K562 (cell line): ENCODE measurements at regions not wholly inside any gene's neighbourhood (a gene's known extent, or its start where the extent isn't known, plus 50 kb on each side); places are given as distances from the start of the nearest gene placed in this dataset.

Experiments used
- ATAC-seq: fragments of 200-7000 bp; cut with Tn5 transposase; 3 replicates; pipeline ENCODE4 v1.9.1; 2020; ENCODE audit warnings: moderate library complexity
- BruUV-seq: library from RNA; stranded (reverse); fragments of 400-500 nt; replicated peaks from 2 replicates; lab custom pipeline; 2021; lab: Mats Ljungman, UMichigan
- CTCF ChIA-PET: fragments of 300-600 bp; formaldehyde crosslinking; extraction: SDS; loops from one replicate; lab custom pipeline; 2021; ENCODE audit warnings: low intra/inter-chr PET ratio; lab: Yijun Ruan, JAX
- POLR2A ChIA-PET: fragments of 300-600, 350-650 bp; sonication (Branson Sonifier 250); formaldehyde crosslinking; extraction: SDS; loops from one replicate; lab custom pipeline; 2021; ENCODE audit warnings: antibody characterized with exemption, inconsistent platforms; lab: Yijun Ruan, JAX
- DNase-seq, 4 experiments: peaks; one replicate each; pipeline versions ENCODE4 v3.0.0 to v3.0.0-alpha.2; 2011 to 2018; ENCODE audit warnings: low spot score in 3 of 4, mixed read lengths in 3 of 4; ENCODE audit errors: extremely low read depth in 1 of 4
- FAIRE-seq: peaks from 2 replicates; lab custom pipeline; 2011; peaks lifted over from hg19 to GRCh38; lab: Jason Lieb, UNC
- H2AFZ ChIP-seq: 2 replicates; pipeline ENCODE4 v1.6.0; 2011; ENCODE audit warnings: low read depth, low read length, control low read depth, inconsistent platforms
- H3K27ac ChIP-seq: fragments of 200-600 bp; 3 replicates; pipeline ENCODE4 v1.8.0; 2011; ENCODE audit warnings: low read depth, mild to moderate bottlenecking, control low read depth, inconsistent platforms, low read length, moderate library complexity, mixed read lengths; ENCODE audit errors: extremely low read depth
- H3K27me3 ChIP-seq, 2 experiments: fragments of 300-600 bp in 1 of 2; 2 replicates in 1 of 2; 3 replicates in 1 of 2; pipeline versions ENCODE4 v1.6.0 to v1.8.0; 2011; ENCODE audit warnings: inconsistent platforms in 2 of 2, low read length in 2 of 2, mild to moderate bottlenecking in 1 of 2, mixed read lengths in 1 of 2, moderate library complexity in 1 of 2; ENCODE audit not compliant: control insufficient read depth in 2 of 2, insufficient read depth in 2 of 2
- H3K36me3 ChIP-seq: fragments of 300-600 bp; 3 replicates; pipeline ENCODE4 v1.8.0; 2011; ENCODE audit warnings: mild to moderate bottlenecking, low read length, inconsistent platforms; ENCODE audit not compliant: control insufficient read depth, insufficient read depth
- H3K4me1 ChIP-seq, 2 experiments: fragments of 200-600 bp in 1 of 2; replicated peaks in 1 of 2; 2 replicates in 1 of 2; 3 replicates in 1 of 2; pipeline versions ENCODE4 v1.5.1 to v1.8.0; 2011; ENCODE audit warnings: inconsistent platforms in 2 of 2, low read length in 2 of 2, mild to moderate bottlenecking in 1 of 2, mixed read lengths in 1 of 2, moderate library complexity in 1 of 2; ENCODE audit not compliant: control insufficient read depth in 2 of 2, insufficient read depth in 2 of 2
- H3K4me2 ChIP-seq: 2 replicates; pipeline ENCODE4 v1.6.1; 2011; ENCODE audit warnings: low read length, control low read depth, inconsistent platforms, mixed read lengths; ENCODE audit not compliant: insufficient read depth
- H3K4me3 ChIP-seq: fragments of 200-600 bp; sonication (generic), shearing (Covaris generic); 2 replicates; pipeline ENCODE4 v1.5.1; 2016; ENCODE audit warnings: control low read depth, inconsistent platforms
- H3K79me2 ChIP-seq: fragments of 200-600 bp; 3 replicates; pipeline ENCODE4 v1.8.0; 2011; ENCODE audit warnings: low read length, inconsistent platforms; ENCODE audit not compliant: control insufficient read depth, insufficient read depth
- H3K9ac ChIP-seq, 2 experiments: 2 replicates each; pipeline versions ENCODE4 v1.6.0 to v1.6.1; 2011; ENCODE audit warnings: low read depth in 2 of 2, low read length in 2 of 2, control low read depth in 1 of 2, inconsistent platforms in 1 of 2, mild to moderate bottlenecking in 1 of 2, mixed read lengths in 1 of 2; ENCODE audit not compliant: insufficient read depth in 1 of 2
- H3K9me1 ChIP-seq: one replicate; pipeline ENCODE4 v1.6.0; 2011; ENCODE audit warnings: inconsistent platforms, mild to moderate bottlenecking, low read length, moderate library complexity; ENCODE audit not compliant: control insufficient read depth, insufficient read depth
- H3K9me3 ChIP-seq: replicated peaks from 2 replicates; pipeline ENCODE4 v1.5.1; 2011; ENCODE audit warnings: low read depth, low read length, inconsistent platforms; ENCODE audit not compliant: control insufficient read depth, insufficient read depth
- H4K20me1 ChIP-seq: replicated peaks from 2 replicates; pipeline ENCODE4 v1.6.1; 2011; ENCODE audit warnings: low read length, inconsistent platforms, mixed read lengths; ENCODE audit not compliant: control insufficient read depth, insufficient read depth
- CBX1 ChIP-seq: sonication (generic); IDR thresholded peaks from 2 replicates; pipeline ENCODE4 v1.6.1; 2016; ENCODE audit warnings: antibody characterized with exemption, low read depth, mild to moderate bottlenecking
- ETV1 ChIP-seq: fragments of 450-650 bp; conservative IDR thresholded peaks from 2 replicates; pipeline ENCODE4 v1.6.1; 2016; ENCODE audit warnings: missing genetic modification characterization, control low read depth, low read depth, missing compliant biosample characterization
- HEY1 ChIP-seq: fragments of 250-450 bp; sonication (Bioruptor Pico); IDR thresholded peaks from 2 replicates; pipeline ENCODE4 v1.5.0; 2020; ENCODE audit warnings: mild to moderate bottlenecking, moderate library complexity, borderline replicate concordance
- MXI1 ChIP-seq: IDR thresholded peaks from 2 replicates; pipeline ENCODE4 v1.6.1; 2011; ENCODE audit warnings: low read depth, mild to moderate bottlenecking, improper control_type of control experiment, low read length
- NR2F6 ChIP-seq: fragments of 450-650 bp; formaldehyde crosslinking; IDR thresholded peaks from 2 replicates; pipeline ENCODE4 v1.4.0; 2020; ENCODE audit warnings: mild to moderate bottlenecking
- POLR2A ChIP-seq: fragments of 450-650 bp; conservative IDR thresholded peaks from 2 replicates; pipeline ENCODE4 v1.6.1; 2016
- PRMT5 ChIP-seq: sonication (generic); formaldehyde crosslinking; IDR thresholded peaks from 2 replicates; pipeline ENCODE4 v1.5.0; 2020; ENCODE audit warnings: missing genetic modification reagents
- RBBP5 ChIP-seq: fragments of 200-600 bp; sonication (generic); IDR thresholded peaks from 2 replicates; pipeline ENCODE4 v1.6.1; 2012; ENCODE audit warnings: borderline replicate concordance, mild to moderate bottlenecking, low read length, control low read depth, inconsistent platforms; ENCODE audit not compliant: insufficient read depth, poor library complexity, severe bottlenecking
- RBM39 ChIP-seq: fragments of 200-400 bp; formaldehyde crosslinking; optimal IDR thresholded peaks from 2 replicates; pipeline ENCODE3; 2018; ENCODE audit warnings: low read depth, low read length
- SRSF7 ChIP-seq: fragments of 200-400 bp; formaldehyde crosslinking; optimal IDR thresholded peaks from 2 replicates; pipeline ENCODE3; 2017; ENCODE audit warnings: mild to moderate bottlenecking, low read depth, low read length
- ZFP1 ChIP-seq: fragments of 450-650 bp; formaldehyde crosslinking; IDR thresholded peaks from 2 replicates; pipeline ENCODE4 v1.4.0; 2020; ENCODE audit warnings: mild to moderate bottlenecking, mixed read lengths
- ZNF311 ChIP-seq: fragments of 250-450 bp; sonication (Bioruptor Pico); IDR thresholded peaks from 2 replicates; pipeline ENCODE4 v1.4.0; 2020; ENCODE audit warnings: mild to moderate bottlenecking, moderate library complexity
- ZNF324 ChIP-seq: fragments of 250-450 bp; sonication (Bioruptor Pico); IDR thresholded peaks from 2 replicates; pipeline ENCODE4 v1.4.0; 2020; ENCODE audit warnings: mild to moderate bottlenecking
- ZNF583 ChIP-seq: fragments of 250-450 bp; sonication (Bioruptor Pico); IDR thresholded peaks from 2 replicates; pipeline ENCODE4 v1.4.0; 2020
- ZNF696 ChIP-seq: fragments of 250-450 bp; sonication (Bioruptor Pico); conservative IDR thresholded peaks from 2 replicates; pipeline ENCODE4 v1.4.0; 2020; ENCODE audit warnings: mild to moderate bottlenecking, moderate library complexity
- ZNF76 ChIP-seq: fragments of 250-450 bp; sonication (Bioruptor Pico); IDR thresholded peaks from 2 replicates; pipeline ENCODE4 v1.4.0; 2020; ENCODE audit warnings: mild to moderate bottlenecking, moderate library complexity, borderline replicate concordance
- WGBS: fragments of 100-300 bp; shearing (Covaris generic); methylation state at CpG from one replicate; pipeline ENCODE4 v1.1.6; 2016; ENCODE audit warnings: low coverage, mixed read lengths; ENCODE audit not compliant: insufficient coverage; ENCODE audit errors: missing lambda C conversion rate; 5-methylcytosine and 5-hydroxymethylcytosine counted together
- in situ Hi-C: fragments of 300-500 bp; cut with MboI; formaldehyde crosslinking; loops from 4 replicates; pipeline ENCODE4 v1.15.0; 2018; ENCODE audit warnings: inconsistent platforms, mixed read lengths
- intact Hi-C: fragments of 100-400 bp; cut with micrococcal nuclease; formaldehyde crosslinking; loops from 2 replicates; pipeline ENCODE4 v1.14.2; 2022

DNA sequence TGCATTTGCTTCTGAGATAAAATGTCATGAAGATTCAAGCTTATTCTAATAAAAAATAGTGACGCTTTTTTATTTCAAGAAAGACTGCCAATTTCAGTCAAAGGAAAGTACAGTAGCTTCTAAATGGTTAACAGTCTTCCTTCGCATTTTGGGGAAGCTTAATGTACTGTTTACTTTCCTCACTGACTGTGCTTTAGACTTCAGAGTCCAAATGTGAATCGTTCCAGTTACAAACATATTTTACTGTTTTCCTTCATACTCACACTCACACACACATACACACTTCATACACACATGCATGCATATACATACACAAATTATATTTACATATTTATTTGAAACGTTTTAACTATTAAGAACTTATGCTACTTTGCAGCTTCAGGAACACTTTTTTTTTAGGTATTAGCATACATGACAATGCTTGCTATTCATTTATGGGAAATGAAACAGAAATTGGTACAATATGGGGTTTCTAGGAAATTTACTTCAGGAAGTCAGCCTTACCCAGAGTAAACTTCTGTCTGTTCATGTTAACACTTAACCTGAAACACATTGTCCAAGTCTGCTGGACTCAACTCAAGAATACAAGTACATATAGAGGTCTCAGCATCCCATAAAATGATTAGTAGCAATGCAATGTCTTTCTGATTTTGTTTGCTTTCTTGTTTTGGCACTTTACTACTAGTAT is 145.4 kb downstream of the RPS12 start:
- Histone ChIP-seq H3K9me1 (no peaks in the 10 kb centered on the region), H3K79me2 (no peaks in the 10 kb centered on the region), H3K4me2 (no peak overlapping the region), H3K27ac (no peak overlapping the region), H4K20me1 (no peaks in the 10 kb centered on the region), H3K27me3 (no peaks in the 10 kb centered on the region; a peak in 1 of 5 replicates), H3K4me1 (peaks cover 0 to 14% of the 10 kb centered on the region in 2 experiments; a peak in 3 of 5 replicates), H2AFZ (no peak overlapping the region), H3K9ac (no peak overlapping the region), H3K36me3 (no peaks in the 10 kb centered on the region), H3K9me3 (no peaks in the 10 kb centered on the region), H3K4me3 (no peak overlapping the region)
- DNase-seq (no peak), ATAC-seq (no peak), FAIRE-seq (no peak)
- intact Hi-C loops = loop anchor here (10.0 kb wide), 2 partner anchors 295 to 1135 kb away; no protein-coding TSS in a partner anchor
- TF ChIP-seq ZNF324 (CRISPR knock-in tag) (no peak), RBBP5 (no peak), MXI1 (no peak), ZNF583 (CRISPR knock-in tag) (no peak), ZFP1 (CRISPR knock-in tag) (no peak), RBM39 (no peak), PRMT5 (CRISPR knock-in tag) (no peak), ZNF696 (CRISPR knock-in tag) (no peak), SRSF7 (no peak), POLR2A (no peak), ZNF76 (no peak), ETV1 (tag) (no peak), ZNF311 (CRISPR knock-in tag) (no peak), HEY1 (CRISPR knock-in tag) (no peak), CBX1 (no peak), NR2F6 (CRISPR knock-in tag) (no peak)
- 0% methylated on average over 4 of the region's 4 CpGs for WGBS
- in situ Hi-C loops = loop anchor here (5.0 to 25.0 kb wide), 2 partner anchors 593 to 953 kb away; no protein-coding TSS in a partner anchor
- ChIA-PET CTCF (interaction anchor here (0.7 kb wide), 1 partner anchor 130 kb away, joined by 3 read pairs; no protein-coding TSS in a partner anchor), POLR2A (interaction anchor here (0.6 to 2.1 kb wide), 2 partner anchors 11 to 311 kb away, joined by 3 to 6 read pairs; no protein-coding TSS in a partner anchor)
- no TSS peak for BruUV-seq
